ENCODE measurements at regions not wholly inside any gene's neighbourhood (a gene's known extent, or its start where the extent isn't known, plus 50 kb on each side); places are given as distances from the start of the nearest gene placed in this dataset.

DNA sequence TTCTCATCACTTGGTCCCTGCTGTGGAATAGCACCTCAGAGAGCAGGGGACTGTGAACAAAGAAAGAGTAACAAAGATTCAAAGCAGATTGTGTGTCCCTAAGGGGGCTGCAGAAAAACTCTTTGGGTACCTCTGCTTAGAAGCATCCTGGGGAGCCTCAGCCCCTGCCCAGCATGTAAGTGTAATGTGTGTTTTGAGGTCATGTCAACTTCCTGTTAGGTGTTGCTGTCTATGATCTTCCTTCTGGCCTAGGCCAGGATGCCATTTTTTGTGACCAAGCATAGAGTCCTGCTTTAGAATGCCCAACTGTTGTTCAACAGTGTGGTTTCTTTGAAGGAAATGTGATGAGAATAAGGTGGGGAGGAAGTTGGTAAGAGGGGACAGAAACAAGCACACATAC is 77.1 kb upstream of the BCL6 start:
- DNase-seq (ENCODE audit: low read depth in 2 of 2): no peak

DNA sequence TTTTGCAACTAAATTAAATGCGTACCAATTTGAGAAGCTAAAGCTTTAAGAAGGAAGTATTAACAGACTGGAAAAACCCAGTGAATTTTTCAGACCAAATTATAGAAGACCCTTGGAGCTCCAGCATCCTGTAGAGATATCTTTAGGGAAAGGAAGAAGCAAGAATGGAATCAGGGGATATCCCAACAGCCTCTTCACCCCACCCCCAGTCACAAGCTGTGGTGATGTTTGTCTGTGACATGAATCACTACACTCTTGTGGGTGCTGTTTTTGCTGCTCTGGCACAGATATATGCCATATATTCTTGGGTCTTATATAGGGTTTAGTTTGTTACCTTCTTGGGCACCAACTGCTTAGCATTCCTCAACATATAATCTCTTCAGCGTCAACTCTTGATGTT is 78.5 kb upstream of the BCL6 start:
- DNase-seq (ENCODE audit: low read depth in 2 of 2): no peak

DNA sequence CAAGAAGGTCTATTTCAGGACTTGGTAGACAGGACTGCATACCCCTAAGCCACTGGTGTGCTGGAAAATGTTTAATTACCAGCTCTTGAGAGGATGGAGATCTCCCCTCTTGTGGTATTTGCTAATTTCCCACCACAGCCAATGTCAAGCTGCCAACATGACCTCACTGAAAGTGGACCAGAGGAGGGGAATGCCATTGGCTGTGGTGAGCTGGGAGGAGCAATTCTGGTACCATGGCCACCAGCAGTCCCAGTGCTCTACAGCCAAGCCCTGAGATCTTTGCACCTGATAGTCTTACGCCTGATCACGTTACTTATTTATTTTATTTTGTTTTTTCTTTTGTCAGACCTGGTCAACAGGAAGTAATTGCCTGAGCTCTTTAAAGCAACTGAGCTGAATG is 82.5 kb upstream of the BCL6 start:
- DNase-seq (ENCODE audit: low read depth in 2 of 2): no peak

DNA sequence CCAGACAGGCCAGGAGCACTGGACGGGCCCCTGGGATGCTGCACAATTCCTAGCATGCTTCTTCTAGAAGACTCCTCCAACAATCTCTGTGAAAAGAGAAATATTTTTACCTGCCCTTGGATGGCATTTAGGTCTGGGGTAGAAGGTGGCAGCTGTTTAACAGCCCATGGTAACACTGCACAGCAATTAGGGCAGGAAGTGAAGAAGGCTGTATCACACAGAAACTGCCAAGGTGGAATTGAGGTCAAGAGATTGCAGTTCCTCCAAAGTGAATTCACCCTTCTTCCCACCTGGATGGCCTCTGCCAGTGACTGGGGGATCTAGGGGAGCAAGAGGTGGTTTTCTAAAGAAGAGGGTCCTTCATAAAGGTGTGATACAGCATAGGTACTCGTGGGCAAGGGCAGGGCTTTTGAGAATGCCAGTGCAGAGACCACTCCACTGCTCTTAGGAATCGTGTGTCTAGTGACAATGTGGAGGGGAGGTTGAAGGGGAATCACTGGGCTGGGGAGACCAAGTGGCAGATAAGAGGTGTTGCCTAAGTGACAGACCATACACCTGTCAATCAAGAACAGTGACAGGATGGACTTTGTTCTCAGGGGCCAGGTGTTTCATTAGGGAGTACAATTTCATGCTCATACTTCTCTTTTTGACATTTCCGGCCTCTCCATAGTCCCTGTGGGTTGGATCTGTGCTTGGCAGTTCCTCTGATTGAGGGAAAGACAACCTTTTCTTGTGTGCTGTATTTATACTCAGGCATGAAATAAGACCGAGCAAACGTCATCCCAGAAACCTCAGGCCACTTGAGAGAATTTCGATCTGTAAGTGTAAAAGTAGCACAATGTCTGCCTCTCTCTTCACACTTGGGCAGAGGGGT is 83.5 kb upstream of the BCL6 start:
- no peak for DNase-seq (ENCODE audit: low read depth in 2 of 2)

DNA sequence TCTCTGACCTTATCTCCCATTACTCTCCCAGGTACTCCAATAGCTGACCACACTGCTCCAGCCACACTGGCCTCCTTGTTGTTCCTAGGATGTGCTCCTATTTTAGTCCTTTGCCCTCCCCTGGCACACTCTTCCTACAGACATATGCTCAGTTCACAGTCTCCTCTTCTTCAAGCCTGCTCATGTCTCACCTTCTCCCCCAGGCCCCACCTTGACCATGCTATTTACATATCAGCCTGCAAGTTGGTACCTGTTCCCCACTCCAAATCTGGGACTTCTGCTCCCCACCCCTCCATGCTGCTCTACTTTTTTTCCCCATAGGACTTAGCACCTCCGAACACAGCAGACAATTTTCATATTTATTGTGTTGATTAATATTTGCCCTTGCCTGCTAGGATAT is 84.9 kb upstream of the BCL6 start:
- DNase-seq (ENCODE audit: low read depth in 2 of 2): no peak

DNA sequence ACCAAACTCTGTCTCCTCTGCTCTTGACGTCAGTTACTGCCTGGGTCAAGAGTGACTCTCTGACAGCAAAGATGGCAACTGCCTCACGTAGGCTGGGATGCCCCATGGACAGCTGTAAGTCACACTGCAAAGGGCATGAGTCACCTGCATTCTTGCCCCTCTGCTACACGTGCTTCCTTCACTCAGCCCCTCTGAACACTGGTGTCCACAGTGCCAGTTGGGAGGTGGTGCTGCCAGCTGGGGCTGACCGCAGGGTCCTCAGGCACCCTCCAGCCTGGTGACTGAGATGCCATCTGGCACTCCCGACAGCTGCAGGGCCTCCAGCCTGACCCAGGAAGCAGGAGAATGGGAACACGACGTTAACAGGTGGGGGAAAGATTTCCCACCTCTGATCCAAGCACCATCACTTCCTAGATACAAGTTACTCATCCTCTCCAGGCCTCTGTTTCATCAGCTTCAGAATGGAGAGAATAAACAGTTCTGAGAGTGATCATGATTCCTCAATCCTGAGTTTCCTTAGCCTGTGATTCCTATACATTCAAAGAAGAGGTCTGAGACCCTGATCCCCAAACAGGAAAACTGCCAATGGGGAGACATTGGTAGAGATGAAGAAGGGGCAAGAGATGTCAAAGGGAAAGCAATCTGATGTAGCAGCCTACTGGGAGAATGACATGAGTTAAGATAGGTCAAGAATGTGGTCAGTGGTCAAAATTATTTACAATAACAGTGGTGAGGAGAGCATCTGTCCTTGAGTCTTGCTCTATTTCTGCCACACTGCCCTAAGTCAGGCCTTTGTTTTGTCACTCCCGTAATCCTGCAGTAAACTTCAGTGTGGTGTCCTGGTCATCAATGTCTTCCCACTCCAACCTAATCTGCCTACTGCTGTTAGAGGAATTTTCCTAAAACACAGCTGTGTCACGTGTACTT is 86.1 kb upstream of the BCL6 start:
- DNase-seq (ENCODE audit: low read depth in 2 of 2): no peak

DNA sequence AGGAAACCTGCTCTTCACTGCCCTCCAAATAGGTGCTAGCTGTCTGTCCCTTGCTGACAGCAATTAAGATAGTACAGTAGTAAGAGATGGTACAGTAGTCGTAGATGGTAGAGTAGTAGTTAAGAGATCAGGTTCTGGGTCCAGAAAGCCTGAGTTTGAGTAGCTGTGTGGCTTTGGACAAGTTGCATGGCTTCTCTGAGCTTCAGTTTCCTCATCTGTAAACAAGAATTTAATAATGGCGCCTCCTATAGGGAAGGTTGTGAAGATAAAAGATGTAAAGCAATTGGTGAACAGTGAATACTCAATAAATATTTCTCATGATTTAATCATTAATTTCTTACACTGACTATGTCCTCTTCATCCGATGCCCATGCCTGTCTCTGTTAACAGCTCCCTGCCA is 86.9 kb upstream of the BCL6 start:
- DNase-seq (ENCODE audit: low read depth in 2 of 2): no peak

DNA sequence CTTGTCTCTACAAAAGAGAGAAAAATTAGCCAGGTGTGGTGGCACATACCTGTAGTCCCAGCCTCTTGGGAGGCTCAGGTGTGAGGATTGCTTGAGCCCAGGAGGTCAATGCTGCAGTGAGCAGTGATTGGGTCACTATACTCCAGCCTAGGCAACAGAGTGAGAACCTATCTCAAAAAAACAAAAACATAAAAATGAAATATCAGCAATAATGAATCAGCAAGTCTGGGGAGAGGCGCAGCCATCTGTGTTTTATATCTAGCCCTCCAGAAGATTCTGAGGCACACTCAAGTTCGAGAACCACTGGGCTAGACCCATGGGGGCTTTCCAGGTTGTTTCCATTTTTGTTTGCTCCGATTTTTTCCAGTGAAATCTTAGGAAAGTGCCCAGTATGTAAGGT is 88.1 kb upstream of the BCL6 start:
- no peak for DNase-seq (ENCODE audit: low read depth in 2 of 2)

DNA sequence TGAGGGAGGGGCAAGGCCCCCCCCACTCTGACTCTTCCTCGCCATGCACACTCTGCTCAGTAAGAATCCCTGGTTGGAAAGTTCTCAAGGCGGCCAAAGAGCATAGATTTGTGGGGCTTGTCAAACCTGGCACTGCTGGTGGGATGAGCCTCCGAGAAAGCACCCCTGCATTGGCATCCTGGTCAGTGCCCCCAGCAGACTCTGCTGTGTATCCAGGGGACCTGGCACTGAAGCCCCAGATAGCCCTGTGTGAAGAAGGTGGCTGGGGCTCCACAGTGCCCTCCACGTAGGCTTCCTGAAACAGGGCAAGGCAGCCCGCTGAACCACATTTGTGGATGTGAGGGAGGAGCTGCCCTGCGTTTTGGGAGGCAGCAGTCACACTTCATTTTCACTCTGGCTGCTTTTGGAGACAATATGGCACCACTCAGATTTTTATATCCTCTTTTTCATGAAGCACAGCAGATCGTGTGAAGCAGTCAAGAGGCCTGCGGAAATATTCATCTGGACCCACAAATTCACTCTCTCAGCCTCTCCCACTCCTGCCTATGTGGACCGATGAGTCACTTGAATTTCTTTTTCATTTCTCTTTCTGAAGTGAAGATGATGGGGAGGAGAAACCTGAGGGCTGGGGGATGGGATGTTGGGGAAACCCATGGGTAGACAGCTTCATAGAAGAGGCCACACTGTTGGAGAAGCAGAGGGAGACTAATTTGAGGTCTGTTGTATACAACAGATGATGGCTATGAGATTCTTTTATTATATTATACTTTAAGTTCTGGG is 88.7 kb upstream of the BCL6 start:
- peak in 1 of 2 experiments; percentile 53 for DNase-seq (ENCODE audit: low read depth in 2 of 2)

DNA sequence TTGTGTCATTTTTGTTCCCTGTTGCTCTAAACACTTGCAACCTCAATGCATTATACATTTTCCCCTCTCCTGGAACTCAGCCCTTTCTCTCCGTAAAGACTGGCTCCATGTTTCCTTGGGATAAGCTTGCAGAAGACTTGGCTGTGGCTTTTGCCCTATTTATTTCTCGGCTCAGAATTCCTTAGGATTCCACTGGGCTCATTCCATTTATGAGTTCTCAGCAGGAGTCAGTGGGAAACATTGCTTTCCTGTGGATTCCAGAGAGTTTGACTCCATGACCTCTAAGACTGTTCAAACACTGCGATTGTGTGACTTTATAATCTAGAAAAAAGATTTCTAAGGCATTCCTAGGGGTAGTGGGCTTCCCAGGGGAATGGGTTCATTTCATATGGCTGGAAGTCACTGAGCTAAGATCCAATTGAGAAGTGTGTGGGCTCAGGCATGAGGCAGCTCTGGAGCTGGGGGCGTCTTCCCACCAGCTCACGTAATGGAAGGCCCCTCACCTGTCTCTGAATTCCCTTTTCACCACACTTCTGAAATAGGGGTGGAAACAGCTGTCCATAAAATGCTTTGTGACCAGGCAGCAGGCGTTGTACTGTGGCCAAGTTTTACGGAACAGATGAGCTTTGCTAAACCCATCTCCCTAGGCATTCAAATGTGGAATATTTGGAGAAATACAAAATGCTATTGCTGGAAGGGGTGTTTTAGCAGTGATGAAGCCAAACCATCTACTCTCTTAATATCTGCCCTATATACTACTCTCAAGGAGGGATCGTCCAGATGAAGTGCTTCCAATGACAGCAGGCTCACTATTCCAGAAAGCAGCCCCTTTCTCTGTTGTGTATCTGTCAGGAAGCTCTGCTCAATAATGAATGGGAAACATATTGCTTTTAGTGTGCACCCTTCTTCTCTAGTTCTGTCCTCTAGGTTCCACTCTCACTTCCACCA is 91.8 kb upstream of the BCL6 start:
- DNase-seq (ENCODE audit: low read depth in 2 of 2): no peak

DNA sequence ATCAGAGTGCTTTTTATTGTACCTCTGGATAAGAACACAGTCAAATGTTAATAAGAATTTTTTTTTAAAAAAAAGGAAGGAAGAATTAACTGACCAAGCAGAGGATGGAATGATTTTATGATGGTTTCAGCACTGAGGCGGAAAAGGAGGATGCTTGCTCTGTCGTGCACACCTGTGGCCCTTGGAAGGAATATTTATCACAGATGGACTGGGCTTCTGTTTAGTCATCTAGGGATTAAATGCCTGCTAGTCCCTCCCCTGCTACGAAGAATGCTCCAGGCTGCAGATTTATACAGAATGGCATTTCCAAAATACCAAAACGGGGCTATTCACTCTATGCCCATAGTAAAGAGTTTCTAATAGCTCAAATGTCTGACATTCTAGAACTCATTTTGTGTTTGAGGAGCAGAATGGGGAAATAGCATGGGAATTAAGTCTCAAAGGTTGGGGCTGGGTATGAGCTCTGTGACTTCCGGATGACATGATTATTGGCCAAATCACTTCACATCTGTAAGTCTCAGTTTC is 92.8 kb upstream of the BCL6 start:
- no peak for DNase-seq (ENCODE audit: low read depth in 2 of 2)

DNA sequence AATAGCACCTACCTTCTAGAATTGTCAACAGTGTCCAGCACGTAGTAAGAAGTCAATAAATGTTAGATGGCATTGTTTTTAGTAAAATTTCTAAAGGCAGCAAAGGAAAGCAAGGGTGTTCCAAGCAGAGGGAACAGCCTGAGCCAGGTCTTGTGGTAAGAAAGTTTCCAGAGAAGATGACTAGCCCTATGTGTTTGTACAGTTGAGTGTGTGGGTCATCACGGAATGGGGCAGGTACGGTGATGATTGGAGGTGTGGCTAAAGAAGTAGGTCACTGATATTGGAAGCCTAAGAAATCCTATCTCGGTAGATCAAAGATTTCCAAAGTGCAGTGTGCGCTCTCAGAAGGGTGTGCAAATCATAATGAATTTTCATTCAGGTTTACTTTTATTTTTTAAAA is 94.2 kb upstream of the BCL6 start:
- DNase-seq (ENCODE audit: low read depth in 2 of 2): no peak

DNA sequence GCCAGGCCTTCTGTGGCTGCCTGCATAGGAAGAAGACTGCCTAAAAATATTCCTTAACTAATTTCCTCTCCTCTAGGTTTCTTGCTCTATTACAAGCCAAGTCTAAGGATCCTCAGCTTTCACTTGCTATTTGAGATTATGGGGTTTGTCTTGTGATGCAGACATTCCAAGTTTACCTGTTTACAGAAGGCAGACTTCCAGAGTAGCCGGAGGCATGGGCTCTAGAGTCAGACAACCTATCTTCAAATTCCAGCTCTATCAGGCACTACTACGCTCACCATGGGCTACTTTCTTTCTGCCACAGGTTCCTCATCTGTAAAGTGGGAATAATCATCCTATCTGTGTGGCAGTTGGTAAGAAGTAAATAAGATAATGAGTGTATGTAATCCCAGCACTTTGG is 95.6 kb upstream of the BCL6 start:
- DNase-seq (ENCODE audit: low read depth in 2 of 2): no peak

DNA sequence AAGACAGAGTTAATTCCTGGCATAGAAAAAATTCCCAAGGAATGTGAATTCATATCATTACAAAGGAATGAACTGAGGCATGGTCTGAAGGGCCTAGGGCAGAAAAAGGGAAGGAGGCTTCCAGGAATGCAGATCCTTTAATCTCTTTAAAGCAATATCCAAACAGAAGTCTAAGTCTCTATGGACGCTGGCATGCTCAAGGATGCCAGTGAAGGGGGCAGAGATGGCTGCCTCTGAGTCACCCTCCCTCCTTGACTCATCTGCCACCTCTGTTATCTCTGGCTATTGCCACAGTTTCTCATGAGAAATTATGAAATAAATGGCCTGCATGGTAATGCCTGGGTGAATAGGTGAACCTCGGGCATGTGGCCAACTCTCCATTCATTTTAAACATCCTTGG is 96.3 kb upstream of the BCL6 start:
- no peak for DNase-seq (ENCODE audit: low read depth in 2 of 2)

DNA sequence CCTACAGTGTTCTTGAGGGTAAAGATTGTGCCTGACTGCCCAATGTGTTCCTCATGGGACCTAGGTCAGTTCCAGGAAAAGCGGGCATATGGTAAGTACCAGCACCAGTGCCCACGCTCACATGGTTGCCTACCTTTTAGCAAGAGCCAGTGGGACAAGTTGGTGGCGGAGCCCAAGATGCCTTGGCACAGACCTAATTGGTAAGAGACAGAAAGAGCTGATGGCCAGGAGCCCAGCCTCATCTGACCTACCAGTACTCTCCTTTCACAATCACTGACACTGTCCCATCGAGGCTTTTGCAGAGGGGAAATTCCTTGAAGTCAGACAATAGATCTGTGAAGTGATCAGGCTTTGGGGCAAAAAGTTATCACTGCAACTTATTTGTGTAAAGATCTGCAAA is 98.4 kb upstream of the BCL6 start:
- DNase-seq (ENCODE audit: low read depth in 2 of 2): no peak

DNA sequence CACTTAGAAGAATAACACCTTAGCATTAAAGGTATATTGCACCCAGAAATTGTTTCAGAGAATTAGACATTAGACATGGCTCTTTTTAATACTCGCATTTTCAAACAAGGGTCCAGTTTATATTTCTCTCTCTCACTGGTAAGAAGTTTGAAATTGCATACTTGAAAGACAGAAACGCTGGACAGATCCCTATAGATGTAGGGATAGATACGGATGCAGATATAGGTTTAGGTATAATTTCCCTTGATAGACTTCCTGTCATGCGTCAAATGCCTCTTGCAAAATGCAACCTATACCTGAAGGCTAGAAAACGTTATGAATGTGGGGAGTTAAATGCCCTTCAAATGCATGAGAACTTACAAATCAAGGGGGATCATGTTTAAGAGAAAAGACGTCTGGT is 99.4 kb upstream of the BCL6 start:
- no peak for DNase-seq (ENCODE audit: low read depth in 2 of 2)

DNA sequence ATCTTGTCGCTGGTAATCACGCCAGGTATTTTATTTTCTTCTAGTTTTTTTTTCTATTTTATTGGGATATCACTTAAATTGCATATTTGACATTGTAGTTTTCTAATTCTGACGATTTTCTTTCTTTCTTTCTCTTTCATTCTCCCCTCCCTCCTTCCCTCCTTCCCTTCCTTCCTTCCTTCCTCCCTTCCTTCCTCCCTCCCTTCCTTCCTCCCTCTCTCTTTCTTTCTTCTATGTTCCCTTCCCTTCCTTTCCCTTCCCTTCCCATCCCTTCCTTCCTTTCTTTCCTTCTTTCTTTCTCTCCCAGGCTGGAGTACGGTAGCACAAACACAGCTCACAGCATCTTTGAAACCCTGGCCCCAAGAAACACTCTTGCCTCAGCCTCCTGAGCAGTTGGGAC is 100.6 kb upstream of the BCL6 start:
- no peak for DNase-seq (ENCODE audit: low read depth in 2 of 2)

DNA sequence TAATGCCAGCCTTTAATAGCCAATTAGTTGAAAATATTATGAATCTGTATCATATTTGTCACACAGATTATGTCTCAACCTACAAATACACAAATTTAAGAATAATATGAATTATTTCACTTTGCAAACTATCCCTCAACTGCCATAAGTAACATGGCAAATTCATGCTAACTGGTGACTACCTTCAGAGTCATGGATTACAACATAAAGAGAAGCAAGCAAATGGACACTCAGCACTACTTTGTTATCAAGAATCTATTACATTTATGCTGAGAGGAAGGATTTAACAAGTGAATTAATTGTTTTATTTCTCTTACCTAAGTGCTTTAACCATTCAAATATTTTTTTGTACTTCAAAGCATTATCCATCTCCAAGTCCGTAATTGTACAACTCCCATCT is 103.1 kb upstream of the BCL6 start:
- no peak for DNase-seq (ENCODE audit: low read depth in 2 of 2)

DNA sequence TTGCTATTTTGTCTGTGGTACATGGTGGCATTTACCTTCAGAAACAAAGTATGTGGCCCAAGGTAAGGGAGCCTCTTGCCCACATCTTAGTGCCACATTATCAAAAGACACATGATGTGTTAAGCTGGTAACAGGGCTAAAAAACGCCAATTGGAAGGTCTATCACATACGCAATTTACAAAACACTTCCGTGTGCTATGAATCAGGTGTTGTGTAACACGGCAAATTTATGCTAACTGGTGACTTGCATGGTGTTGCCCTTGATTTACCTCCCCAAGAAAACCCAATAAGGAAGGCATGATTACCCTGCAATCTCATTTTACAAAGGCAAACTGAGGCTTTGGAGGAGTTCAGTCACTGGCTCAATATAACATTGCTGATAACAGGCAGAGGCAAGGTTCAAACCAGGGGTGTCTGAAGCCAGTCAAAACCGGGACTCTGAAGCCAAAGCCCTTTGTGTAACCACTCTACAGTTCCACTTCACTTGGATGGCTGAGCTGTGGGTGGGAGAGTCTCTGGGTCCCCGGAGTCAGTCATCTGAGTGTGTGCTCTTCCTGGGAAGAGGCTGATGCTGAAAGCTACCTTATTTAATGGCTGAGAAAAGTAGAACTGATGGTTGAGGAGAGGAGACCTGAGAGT is 103.9 kb upstream of the BCL6 start:
- no peak for DNase-seq (ENCODE audit: low read depth in 2 of 2)

DNA sequence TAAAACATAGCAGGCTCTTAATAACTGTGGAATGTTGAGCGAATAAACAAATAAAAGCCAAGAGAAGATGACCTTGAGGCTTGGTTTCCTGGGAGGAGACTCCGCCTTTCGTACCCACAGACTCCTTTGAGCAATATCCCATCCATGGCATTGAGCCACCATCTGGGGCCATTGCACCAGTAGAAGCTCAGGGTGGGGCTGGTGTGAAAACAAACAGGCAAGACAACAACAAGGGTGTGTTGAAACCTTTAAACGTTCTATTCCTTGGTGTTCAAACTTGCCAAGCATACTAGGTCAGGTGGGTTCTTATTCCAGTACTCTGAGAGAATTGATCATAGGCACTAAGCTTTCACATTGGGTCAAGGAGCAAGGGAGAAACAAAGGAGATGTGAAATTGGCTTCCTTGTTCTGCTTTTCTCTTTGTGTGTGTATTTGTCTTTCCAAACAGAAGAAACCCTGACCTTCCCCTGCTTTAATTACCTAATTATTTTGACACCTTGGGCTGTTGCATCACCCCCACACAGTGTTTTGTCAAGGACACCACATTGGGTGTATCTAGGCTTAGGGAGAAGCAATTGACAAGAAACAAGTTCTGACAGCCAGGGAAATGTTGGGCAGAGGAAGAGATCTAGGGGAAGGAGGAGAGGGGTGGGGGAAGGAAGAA is 105.1 kb upstream of the BCL6 start:
- no peak for DNase-seq (ENCODE audit: low read depth in 2 of 2)

All from stimulated activated CD4-positive, alpha-beta T cell treated with anti-CD3 and anti-CD28 coated beads, Interleukin-12 subunit alpha, Interleukin-12 subunit beta, amount 100 ng/mL, for 24 hours (primary cell).